Mesenteric fat pad (tissue), 1 donor: ENCODE measurements at regions not wholly inside any gene's neighbourhood (a gene's known extent, or its start where the extent isn't known, plus 50 kb on each side); places are given as distances from the start of the nearest gene placed in this dataset.

Experiments
- DNase-seq: peaks from one replicate; pipeline ENCODE4 v3.0.0-alpha.2; 2020; ENCODE audit warnings: low spot score
- donor health status: DM: yes; HTN: yes; CAD: no.

- no peak for DNase-seq
Observed at GRCh38 chr2:7586898-7587297, 669.7 kb downstream of the RNF144A start.

DNA sequence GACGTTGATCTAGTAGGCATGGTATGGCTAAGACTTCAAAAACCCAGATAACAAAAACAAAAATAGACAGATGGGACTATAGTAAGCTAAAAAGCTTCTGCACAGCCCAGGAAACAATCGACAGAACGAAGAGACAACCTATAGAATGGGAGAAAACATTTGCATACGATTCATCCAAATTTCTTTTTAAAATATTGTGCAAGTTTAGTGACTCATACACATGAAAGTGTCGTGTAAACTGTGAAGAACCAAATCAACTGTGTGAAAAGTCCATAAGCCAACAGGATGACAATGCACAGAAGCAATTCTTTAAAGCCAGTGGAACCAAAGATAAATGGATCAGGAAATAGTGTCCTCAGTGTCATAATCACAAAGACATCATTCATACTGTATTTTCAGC, 671.1 kb downstream of the RNF144A start:
- no peak for DNase-seq

DNA sequence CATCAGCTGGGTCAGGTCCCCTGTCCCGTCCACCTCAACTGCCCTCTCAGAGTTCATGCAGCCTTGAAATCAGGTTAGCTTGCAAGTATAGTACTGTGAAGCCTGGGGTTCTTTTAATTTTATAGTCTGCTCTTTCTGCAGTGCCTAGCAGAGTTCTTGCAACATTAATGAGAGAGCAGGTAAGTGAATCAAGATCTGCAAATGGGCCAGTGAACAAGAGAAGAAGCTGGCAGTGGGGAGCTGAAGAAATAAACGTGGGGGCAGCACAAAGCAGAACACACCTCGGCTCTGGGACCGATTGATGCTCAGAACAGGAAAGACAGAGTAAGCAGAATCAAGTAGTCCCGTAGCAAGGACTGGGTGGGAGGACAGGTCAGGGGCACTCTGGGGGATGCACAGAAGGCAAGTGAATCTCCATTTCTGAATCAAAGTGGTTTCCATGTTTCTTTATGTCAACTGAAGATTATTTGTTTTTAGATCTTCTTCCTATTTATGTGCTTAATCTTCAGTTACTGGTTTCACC, 675.5 kb downstream of the RNF144A start:
- DNase-seq = no peak

DNA sequence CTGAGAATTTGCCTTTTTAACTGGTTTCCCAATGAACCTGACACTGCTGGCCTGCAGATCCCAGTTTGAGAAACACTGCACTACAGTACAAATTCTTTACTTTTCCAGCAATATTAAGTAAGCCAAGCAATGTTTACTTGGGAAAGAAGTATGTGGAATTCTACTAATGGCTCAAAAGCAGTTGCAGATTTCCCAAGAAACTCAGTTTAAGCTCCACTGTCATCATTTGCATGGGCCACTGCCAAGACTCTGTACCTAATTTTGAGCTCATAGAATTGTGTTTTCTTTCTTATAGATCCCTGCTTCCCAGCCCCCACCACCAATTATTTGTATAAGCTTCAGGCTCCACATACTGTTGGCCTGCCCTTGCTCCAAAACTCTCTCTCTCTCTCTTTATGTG, 676.1 kb downstream of the RNF144A start:
- no peak for DNase-seq

DNA sequence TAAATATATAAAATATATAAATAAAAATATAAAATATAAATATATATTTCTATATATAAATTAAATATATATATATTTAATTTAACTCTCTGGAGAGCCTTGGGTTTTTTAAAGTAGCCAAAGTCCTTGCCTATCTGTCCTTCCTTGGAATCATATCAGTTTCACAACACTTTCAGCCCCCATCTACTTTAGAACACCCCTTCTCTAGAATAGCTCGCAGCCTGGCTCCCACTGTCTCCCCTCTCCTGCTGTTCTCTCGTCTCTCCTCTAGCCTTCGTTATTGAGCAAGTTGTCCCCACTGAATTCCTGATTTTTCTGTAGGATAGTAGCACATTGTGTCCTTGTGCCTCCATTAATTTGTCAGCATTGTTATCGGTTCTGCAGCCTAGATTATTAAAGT, 677.0 kb downstream of the RNF144A start:
- no peak for DNase-seq

- no peak for DNase-seq
Observed at GRCh38 chr2:7595206-7595605, 678.0 kb downstream of the RNF144A start.

DNA sequence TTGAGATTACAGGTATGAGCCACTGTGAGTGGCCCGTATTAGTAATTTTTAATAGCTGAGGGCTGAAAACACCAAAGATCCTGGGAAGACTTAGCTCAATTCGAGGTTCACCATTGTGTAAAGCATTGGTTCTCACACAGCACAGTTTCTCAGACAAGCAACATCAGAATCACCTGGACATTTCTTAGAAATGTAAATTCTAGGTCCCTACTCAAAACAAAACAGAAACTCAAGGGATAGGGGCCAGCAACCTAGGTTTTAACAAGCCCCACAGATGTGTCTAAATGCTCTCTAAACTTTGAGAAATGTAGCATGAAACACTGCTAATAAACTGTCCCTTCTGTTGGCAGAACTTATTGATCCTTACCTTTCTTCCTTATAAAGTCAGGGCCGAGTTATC, 681.2 kb downstream of the RNF144A start:
- DNase-seq = no peak

GRCh38 chr2:7599462-7600258, 682.4 kb downstream of the RNF144A start:
- DNase-seq = no peak

GRCh38 chr2:7601990-7602389, 684.8 kb downstream of the RNF144A start:
- no peak for DNase-seq

DNA sequence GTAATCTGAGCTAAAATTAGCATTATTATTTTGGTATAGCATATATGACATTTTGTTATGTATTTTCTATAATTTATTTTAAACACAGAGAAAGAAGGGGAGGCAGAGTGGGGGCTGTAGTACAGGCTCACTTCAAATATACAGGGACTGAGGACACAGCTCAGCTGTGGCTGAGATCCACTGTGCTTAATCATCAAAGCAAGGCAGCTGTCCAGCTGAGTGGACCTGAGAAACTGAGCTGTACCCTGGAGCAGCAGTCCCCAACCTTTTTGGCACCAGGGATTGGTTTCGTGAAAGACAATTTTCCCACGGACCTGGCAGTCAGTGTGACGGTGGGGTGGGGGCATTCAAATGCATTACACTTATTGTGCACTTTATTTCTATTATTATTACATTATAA, 687.2 kb downstream of the RNF144A start:
- no peak for DNase-seq

- no peak for DNase-seq
Observed at GRCh38 chr2:7607441-7608173, 690.4 kb downstream of the RNF144A start.

DNA sequence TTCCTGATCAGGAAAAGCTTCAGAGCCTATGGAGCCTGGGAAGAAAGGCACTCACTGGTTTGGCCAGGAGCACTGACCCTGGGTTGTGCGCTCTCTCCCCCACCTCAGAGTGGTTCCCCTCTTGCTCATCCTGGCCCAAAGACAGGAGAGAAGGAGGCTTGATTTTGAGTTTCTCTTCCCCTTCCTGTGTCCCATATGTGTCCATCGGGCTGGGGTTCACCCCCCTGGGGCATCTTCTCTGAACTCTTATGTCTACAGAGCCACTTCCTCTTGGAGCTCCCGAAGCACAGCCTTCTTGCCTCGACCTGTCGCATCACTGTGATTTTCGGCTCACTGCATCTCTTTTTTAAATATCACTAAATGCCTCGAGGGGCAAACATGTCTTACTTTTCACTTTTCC, 692.3 kb downstream of the RNF144A start:
- DNase-seq = no peak

DNA sequence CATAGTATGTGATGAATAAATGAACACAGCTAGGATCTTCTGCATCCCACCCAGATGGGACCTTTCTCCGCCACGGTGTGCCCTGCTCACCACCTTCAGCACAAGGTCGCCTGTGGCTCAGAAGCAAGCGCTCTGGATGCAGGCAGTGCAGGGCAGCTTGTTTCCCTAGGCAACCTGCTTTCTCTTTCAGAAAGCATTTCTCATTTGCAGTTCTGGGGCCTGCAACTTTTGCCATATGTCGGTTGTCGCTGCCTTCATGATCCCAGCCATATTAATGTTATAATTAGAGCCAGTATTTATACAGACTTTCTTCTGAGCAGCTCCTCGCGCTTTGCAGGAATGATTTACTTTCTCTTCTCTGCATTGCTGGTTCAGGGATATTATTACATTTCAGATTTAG, 692.8 kb downstream of the RNF144A start:
- no peak for DNase-seq

- no peak for DNase-seq
Observed at GRCh38 chr2:7611750-7612149, 694.5 kb downstream of the RNF144A start.

DNA sequence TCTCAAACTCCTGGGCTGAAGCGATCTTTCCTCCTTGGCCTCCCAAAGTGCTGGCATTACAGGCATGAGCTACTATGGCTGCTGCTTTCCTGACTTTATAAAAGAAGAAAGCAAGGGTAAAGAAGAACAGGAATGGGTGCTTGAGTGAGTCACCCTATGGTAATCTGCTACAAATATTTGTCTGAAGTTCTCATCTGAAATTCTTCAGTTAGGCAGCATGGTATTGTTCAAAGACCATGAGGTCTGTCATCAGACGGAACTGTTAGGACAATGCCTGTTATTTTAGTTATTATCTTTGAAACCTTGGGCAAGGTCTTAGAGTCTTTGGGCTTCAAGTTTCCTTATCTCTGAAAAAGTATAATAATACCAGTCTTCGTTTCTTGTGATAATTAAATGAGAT, 695.8 kb downstream of the RNF144A start:
- no peak for DNase-seq

DNA sequence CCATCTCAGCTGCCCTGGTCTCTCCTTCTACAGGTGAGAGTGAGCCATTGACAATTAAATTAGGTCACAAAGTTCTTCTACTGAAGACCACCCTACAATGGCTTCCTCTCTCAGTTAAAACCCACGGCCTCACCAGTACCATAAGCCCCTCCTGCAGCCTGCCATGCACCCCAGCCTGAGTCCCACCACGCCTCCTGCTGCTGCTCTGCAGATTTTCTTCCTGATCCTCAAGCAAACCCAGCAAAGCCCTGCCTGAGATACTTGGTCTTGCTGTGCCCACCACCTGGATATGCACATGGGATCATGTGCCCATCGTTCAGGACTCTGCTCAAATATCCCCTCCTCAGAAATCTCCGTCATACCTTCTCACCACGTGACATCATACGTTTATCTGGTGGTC, 696.6 kb downstream of the RNF144A start:
- no peak for DNase-seq

DNA sequence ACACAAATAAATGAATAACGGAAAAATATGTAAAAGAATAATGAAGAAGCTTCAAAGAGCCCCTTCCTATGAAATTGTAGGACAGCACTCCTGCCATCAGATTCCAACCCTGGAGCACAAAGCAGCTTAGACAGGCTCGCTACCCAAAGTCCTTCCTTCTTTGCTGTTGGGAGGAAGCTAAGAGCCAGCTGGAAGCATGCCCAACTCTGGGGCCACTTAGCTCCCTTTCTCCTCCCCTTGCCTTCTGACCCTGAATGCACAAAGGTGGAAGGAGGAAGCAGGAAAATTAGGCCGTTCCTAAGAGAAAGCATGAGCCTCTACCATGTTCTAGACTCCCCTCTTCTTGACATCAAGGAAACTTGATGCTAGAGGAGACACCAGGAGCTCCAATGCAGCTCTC, 700.8 kb downstream of the RNF144A start:
- no peak for DNase-seq

- DNase-seq = no peak
Observed at GRCh38 chr2:7619203-7619970, 702.2 kb downstream of the RNF144A start.

- DNase-seq = no peak
Observed at GRCh38 chr2:7620255-7620654, 703.0 kb downstream of the RNF144A start.

GRCh38 chr2:7621018-7621814, 704.0 kb downstream of the RNF144A start:
- DNase-seq = no peak
